Fibroblast of mammary gland (primary cell): ENCODE measurements at regions not wholly inside any gene's neighbourhood (a gene's known extent, or its start where the extent isn't known, plus 50 kb on each side); places are given as distances from the start of the nearest gene placed in this dataset.
A peak's percentile ranks its signal among the peaks of the same experiment; 100 is the strongest.
"Not testable (repeated sequence)": the region's sequence is repeated elsewhere in the genome, so short reads cannot be mapped to it uniquely, and the experiment has no call there.

Experiments
- DNase-seq: peaks from one replicate; pipeline ENCODE4 v3.0.0-alpha.2; 2010; ENCODE audit warnings: low read depth
- H3K4me3 ChIP-seq: 2 replicates; pipeline ENCODE4 v1.5.1; 2011; ENCODE audit warnings: low read depth, mild to moderate bottlenecking, low read length, moderate library complexity; ENCODE audit not compliant: control insufficient read depth
- TF ChIP-seq, protein P1 (sequence below): conservative IDR thresholded peaks from 2 replicates; pipeline ENCODE4 v1.5.1; 2011; ENCODE audit warnings: low read depth, low read length, inconsistent platforms; ENCODE audit not compliant: control insufficient read depth, insufficient read depth

DNA sequence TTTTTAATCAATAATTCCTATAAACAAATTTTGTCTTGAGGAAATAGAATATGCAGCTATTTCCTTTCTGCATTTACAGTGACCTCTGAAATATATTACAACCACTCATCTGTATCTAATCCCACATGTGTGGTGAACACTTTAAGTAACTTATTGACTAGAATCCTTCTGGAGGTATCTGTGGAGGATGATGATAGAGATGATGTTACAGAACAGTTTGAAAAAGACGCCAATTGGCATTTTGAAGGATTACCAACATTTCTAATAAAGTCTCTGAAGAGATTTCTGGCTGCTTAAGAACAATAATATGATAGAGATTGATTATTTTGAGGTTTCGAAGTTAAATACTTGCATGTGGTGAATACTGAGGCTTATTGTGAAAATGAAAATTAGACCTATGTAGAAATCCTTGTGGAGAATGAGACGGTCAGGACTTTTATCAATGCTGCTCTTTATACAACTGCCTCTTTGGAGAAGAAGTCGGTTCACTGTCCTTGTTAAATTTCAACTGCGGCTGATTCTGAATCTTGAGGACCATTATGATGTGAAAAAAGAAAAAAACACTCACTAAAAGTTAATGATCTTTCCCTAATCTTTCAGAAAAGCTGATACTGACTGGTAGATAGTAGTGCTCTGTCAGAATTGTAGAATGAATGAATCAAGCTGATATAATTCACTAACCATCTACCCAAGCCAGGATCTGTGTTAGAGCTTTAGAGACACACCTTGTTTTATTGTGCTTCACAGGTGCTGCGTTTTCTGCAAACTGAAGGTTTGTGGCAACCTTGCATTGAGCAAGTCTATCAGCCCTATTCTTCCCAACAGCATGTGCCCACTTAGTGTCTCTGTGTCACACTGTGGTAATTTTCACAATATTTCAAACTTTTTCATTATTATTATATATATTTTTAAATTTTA is 204.7 kb downstream of the SPRY1 start:
- TF ChIP-seq, protein P1, sequence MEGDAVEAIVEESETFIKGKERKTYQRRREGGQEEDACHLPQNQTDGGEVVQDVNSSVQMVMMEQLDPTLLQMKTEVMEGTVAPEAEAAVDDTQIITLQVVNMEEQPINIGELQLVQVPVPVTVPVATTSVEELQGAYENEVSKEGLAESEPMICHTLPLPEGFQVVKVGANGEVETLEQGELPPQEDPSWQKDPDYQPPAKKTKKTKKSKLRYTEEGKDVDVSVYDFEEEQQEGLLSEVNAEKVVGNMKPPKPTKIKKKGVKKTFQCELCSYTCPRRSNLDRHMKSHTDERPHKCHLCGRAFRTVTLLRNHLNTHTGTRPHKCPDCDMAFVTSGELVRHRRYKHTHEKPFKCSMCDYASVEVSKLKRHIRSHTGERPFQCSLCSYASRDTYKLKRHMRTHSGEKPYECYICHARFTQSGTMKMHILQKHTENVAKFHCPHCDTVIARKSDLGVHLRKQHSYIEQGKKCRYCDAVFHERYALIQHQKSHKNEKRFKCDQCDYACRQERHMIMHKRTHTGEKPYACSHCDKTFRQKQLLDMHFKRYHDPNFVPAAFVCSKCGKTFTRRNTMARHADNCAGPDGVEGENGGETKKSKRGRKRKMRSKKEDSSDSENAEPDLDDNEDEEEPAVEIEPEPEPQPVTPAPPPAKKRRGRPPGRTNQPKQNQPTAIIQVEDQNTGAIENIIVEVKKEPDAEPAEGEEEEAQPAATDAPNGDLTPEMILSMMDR = no peak
- H3K4me3 ChIP-seq = no peak overlapping the region
- DNase-seq = no peak

DNA sequence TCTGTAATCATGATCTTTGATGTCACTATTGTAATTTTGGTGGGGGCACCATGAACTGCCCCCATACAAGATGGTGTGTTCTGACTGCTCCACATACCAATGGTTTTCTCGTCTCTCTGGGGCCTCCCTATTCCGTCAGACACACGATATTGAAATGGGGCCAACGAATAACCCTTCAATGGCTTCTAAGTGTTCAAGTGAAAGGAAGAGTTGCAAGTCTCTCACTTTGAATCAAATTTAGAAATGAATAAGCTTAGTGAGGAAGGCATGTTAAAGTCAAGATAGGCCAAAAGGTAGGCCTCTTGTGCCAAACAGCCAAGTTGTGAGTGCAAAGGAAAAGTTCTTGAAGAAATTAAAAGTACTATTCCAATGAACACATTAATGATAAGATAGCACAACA is 205.4 kb downstream of the SPRY1 start:
- no peak for DNase-seq
- TF ChIP-seq, protein P1 = no peak
- no peak overlapping the region for H3K4me3 ChIP-seq

DNA sequence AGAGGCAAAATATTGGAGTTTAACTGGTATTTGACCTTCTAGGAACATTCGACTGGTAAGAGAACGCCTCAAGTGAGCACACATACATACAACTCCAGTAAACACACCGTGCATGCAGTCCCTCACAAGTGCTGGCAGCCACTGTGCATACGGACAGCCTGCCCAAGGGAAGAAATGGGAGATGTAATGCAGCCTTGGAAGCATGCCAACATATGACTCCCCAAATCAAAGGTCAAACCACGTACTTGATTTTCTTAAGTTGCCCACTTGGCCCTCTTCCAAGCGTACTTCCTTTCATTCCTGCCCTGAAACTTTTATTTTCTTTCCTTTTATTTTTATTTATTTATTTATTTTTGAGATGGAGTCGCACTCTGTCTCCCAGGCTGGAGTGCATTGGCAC is 206.6 kb downstream of the SPRY1 start:
- TF ChIP-seq, protein P1 = no peak
- peak; percentile 56 for DNase-seq
- no peak overlapping the region for H3K4me3 ChIP-seq

DNA sequence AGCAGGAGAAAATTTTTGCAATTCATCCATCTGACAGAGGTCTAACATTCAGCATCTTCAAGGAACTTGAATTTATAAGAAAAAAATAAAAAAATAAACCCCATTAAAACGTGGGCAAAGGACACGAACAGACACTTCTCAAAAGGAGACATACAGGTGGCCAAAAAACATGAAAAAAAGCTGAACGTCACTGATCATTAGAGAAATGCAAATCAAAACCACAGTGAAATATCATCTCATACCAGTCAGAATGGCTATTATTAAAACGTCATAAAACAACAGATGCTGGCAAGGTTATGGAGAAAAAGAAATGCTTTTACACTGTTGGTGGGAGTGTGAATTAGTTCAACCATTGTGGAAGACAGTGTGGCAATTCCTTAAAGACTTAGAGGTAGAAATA is 209.2 kb downstream of the SPRY1 start:
- H3K4me3 ChIP-seq, DNase-seq: not testable (repeated sequence)

DNA sequence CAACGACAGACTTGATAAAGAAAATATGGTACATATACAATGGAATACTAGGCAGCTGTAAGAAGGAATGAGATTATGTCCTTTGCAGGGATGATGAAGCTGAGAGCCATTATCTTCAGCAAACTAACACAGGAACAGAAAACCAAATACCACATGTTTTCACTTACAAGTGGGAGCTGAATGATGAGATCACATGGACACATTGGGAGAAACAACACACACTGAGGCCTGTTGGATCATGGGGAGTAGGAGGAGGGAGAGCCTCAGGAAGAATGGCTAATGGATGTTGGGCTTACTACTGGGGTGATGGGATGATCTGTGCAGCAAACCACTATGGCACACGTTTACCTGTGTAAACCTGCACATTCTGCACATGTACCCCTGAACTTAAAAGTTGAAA is 209.7 kb downstream of the SPRY1 start:
- DNase-seq = peak; percentile 40
- TF ChIP-seq, protein P1 = no peak
- no peak overlapping the region for H3K4me3 ChIP-seq

DNA sequence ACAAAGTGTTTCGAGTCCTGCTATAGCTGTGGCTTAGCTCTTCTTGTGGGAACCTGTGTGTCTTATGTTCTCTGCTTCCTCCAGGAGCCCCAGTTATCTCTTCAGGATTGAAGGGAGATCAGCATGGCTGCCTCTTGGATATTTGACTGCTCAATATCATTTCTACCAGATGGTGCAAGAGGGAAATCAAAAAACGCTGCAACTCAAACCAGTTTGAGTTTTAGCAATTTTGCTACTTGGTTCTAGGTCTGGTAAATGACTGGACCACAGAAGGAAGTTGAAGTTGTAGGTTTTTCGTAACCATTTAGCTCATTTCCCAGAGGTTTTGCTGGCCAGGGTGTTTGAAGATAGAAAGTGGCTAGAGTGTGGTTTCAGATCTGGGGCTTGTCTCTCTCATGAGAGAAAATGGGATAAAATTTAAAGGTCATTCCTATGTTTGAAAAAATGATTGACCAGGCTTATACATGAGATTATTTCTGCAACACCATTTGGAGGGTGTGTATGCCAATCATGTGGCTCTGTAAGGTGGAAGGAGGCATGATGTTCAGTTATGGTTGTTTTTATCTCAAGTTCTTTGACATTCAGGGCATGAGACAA is 210.4 kb downstream of the SPRY1 start:
- DNase-seq = no peak
- no peak overlapping the region for H3K4me3 ChIP-seq
- TF ChIP-seq, protein P1 = no peak

DNA sequence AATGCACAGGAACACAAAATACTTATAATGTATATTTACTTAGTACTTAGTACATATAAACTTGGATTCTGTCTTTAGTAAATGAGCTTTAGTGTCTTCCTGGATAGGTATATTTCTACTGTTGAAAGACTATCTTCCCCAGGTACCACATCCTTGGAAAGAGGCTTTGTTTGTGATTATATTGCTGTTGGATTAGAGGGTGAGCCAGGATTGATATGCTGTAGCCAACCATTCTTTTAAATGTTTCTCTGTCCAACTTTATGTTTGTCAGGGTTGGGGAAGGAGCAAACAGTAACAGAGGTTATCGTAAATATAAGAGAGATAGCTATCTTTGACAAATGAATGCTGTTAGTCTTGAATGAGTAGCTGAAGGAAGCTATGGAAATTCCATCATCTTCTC is 213.2 kb downstream of the SPRY1 start:
- no peak overlapping the region for H3K4me3 ChIP-seq
- no peak for DNase-seq
- TF ChIP-seq, protein P1 = no peak
